ENCODE measurements at regions not wholly inside any gene's neighbourhood (a gene's known extent, or its start where the extent isn't known, plus 50 kb on each side); places are given as distances from the start of the nearest gene placed in this dataset.

GRCh38 chr4:95603393-95603792 is 54.6 kb upstream of the UNC5C start:
- H3K4ac ChIP-seq (ENCODE audit: low read depth, low read length): no peak overlapping the region
- CTCF ChIA-PET: no interaction called here
- no peak overlapping the region for H4K8ac ChIP-seq (ENCODE audit: low read depth in 2 of 2, low read length in 2 of 2)
- DNase-seq (no peak), ATAC-seq (ENCODE audit: low read depth) (no peak)
- TF ChIP-seq MAZ (IDR thresholded peaks at IDR 0.05; ENCODE audit: borderline replicate concordance, low read depth, low read length) (no peak), RAD21 (IDR thresholded peaks at IDR 0.05; ENCODE audit: low read length) (no peak), USF2 (IDR thresholded peaks at IDR 0.05; ENCODE audit: low read depth, low read length) (no peak)
- H2AK9ac ChIP-seq (replicated peaks; ENCODE audit: low read depth, low read length, poor library complexity): no peak overlapping the region
- H4K91ac ChIP-seq (ENCODE audit: insufficient read depth, low read depth, low read length): no peak overlapping the region
- no peak overlapping the region for H2BK5ac ChIP-seq (ENCODE audit: low read depth, low read length, poor library complexity, severe bottlenecking)
- no peak overlapping the region for H2BK15ac ChIP-seq (ENCODE audit: low read depth, low read length)
- H3K9me1 ChIP-seq (ENCODE audit: insufficient read depth, low read length): no peaks in the 10 kb centered on the region
- no peak overlapping the region for H4K5ac ChIP-seq (ENCODE audit: low read depth, low read length)
- H3K36me3 ChIP-seq (ENCODE audit: control insufficient read depth, insufficient read depth, low read length): no peaks in the 10 kb centered on the region
- WGBS, 2 experiments (ENCODE audit: extremely low coverage in 2 of 2, insufficient read length in 1 of 2): no CpG with 5 or more reads among the region's 4 CpGs
- no TSS peak for BruUV-seq (replicated peaks)
- H3K27me3 ChIP-seq (ENCODE audit: control insufficient read depth, insufficient read depth, low read length): no peaks in the 10 kb centered on the region
- no peaks in the 10 kb centered on the region for H3K79me1 ChIP-seq (ENCODE audit: low read depth in 1 of 2, low read length in 2 of 2)
- H3K4me1 ChIP-seq (ENCODE audit: control insufficient read depth, insufficient read depth, low read length): no peaks in the 10 kb centered on the region
- H2BK20ac ChIP-seq (ENCODE audit: low read depth, low read length): no peak overlapping the region
- dilution Hi-C loops (cut with HindIII; ENCODE audit: low sequenced_read_pairs, unreplicated experiment) (no loop called here), intact Hi-C loops (cut with micrococcal nuclease) (no loop called here), in situ Hi-C loops (cut with MboI; ENCODE audit: low sequenced_read_pairs) (no loop called here)
- POLR2A ChIA-PET (ENCODE audit: unreplicated experiment): no interaction called here
- H3K4me2 ChIP-seq (ENCODE audit: low read depth, low read length): no peak overlapping the region
- H2AFZ ChIP-seq (replicated peaks; ENCODE audit: low read length, poor library complexity): no peak overlapping the region
- no peaks in the 10 kb centered on the region for H3K9me3 ChIP-seq (ENCODE audit: control insufficient read depth, insufficient read depth, low read length)
- H3K18ac ChIP-seq (ENCODE audit: low read depth, low read length): no peak overlapping the region
- H2AK5ac ChIP-seq (ENCODE audit: low read depth, low read length): no peak overlapping the region
- H4K20me1 ChIP-seq (ENCODE audit: insufficient read depth, low read length): no peaks in the 10 kb centered on the region
- H3K23ac ChIP-seq (ENCODE audit: low read depth, low read length): no peak overlapping the region
- H3K14ac ChIP-seq (replicated peaks; ENCODE audit: low read depth, low read length): no peak overlapping the region
- no peak overlapping the region for H3K9ac ChIP-seq (ENCODE audit: low read depth, low read length)
- no peak overlapping the region for H3K27ac ChIP-seq (ENCODE audit: insufficient read depth, low read length)
- no peak overlapping the region for H3K56ac ChIP-seq (ENCODE audit: extremely low read depth, insufficient read depth, low read length)
- H3K4me3 ChIP-seq (ENCODE audit: insufficient read depth, low read depth, low read length): no peak overlapping the region
- no peak overlapping the region for H2BK120ac ChIP-seq (ENCODE audit: low read depth, low read length)
